Progenitor cell of endocrine pancreas (in vitro differentiated cells): ENCODE measurements at regions not wholly inside any gene's neighbourhood (a gene's known extent, or its start where the extent isn't known, plus 50 kb on each side); places are given as distances from the start of the nearest gene placed in this dataset.

ENCODE experiments used
- DNase-seq: peaks from one replicate; pipeline ENCODE4 v3.0.0; 2021; ENCODE audit warnings: low spot score; ENCODE audit not compliant: unreplicated experiment
- H3K27ac Mint-ChIP-seq: 2 replicates; pipeline ENCODE4 v1.8.0; 2021; ENCODE audit warnings: mild to moderate bottlenecking, moderate library complexity, mixed read lengths
- H3K27me3 Mint-ChIP-seq: 2 replicates; pipeline ENCODE4 v1.8.0; 2021; ENCODE audit warnings: mixed read lengths
- H3K36me3 Mint-ChIP-seq: 2 replicates; pipeline ENCODE4 v1.8.0; 2022; ENCODE audit warnings: mixed read lengths; ENCODE audit not compliant: insufficient read depth
- H3K4me1 Mint-ChIP-seq: 2 replicates; pipeline ENCODE4 v1.8.0; 2021; ENCODE audit warnings: low read depth, mixed read lengths
- H3K4me3 Mint-ChIP-seq: 2 replicates; pipeline ENCODE4 v1.8.0; 2021; ENCODE audit warnings: low read depth, mild to moderate bottlenecking, moderate library complexity, mixed read lengths
- H3K9me3 Mint-ChIP-seq: 2 replicates; pipeline ENCODE4 v1.8.0; 2021; ENCODE audit warnings: low read depth, mixed read lengths
- TF ChIP-seq, protein P1 (sequence below): fragments of 200-600 bp; sonication (generic); IDR thresholded peaks from one replicate; pipeline ENCODE4 v1.5.0; 2021; ENCODE audit warnings: antibody characterized with exemption, mild to moderate bottlenecking; ENCODE audit not compliant: unreplicated experiment

- TF ChIP-seq, protein P1, sequence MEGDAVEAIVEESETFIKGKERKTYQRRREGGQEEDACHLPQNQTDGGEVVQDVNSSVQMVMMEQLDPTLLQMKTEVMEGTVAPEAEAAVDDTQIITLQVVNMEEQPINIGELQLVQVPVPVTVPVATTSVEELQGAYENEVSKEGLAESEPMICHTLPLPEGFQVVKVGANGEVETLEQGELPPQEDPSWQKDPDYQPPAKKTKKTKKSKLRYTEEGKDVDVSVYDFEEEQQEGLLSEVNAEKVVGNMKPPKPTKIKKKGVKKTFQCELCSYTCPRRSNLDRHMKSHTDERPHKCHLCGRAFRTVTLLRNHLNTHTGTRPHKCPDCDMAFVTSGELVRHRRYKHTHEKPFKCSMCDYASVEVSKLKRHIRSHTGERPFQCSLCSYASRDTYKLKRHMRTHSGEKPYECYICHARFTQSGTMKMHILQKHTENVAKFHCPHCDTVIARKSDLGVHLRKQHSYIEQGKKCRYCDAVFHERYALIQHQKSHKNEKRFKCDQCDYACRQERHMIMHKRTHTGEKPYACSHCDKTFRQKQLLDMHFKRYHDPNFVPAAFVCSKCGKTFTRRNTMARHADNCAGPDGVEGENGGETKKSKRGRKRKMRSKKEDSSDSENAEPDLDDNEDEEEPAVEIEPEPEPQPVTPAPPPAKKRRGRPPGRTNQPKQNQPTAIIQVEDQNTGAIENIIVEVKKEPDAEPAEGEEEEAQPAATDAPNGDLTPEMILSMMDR, result no peak
- Mint-ChIP-seq H3K4me3 (no peak overlapping the region), H3K27me3 (peaks cover 4% of the 10 kb centered on the region), H3K27ac (no peak overlapping the region), H3K36me3 (peaks cover 6% of the 10 kb centered on the region), H3K9me3 (peaks cover 12% of the 10 kb centered on the region), H3K4me1 (peaks cover 2% of the 10 kb centered on the region)
- no peak for DNase-seq
Measured at GRCh38 chr15:96560246-96560895, 229.9 kb downstream of the NR2F2 start.

GRCh38 chr15:96561593-96561992, 231.1 kb downstream of the NR2F2 start:
- TF ChIP-seq, protein P1, result no peak
- peaks cover 12% of the 10 kb centered on the region for H3K9me3 Mint-ChIP-seq
- peaks cover 2% of the 10 kb centered on the region for H3K4me1 Mint-ChIP-seq
- H3K27ac Mint-ChIP-seq, result no peak overlapping the region
- peaks cover 6% of the 10 kb centered on the region for H3K36me3 Mint-ChIP-seq
- DNase-seq, result no peak
- no peaks in the 10 kb centered on the region for H3K27me3 Mint-ChIP-seq
- no peak overlapping the region for H3K4me3 Mint-ChIP-seq

- H3K4me3 Mint-ChIP-seq, result no peak overlapping the region
- TF ChIP-seq, protein P1, result no peak
- no peak for DNase-seq
- peaks cover 8% of the 10 kb centered on the region for H3K27me3 Mint-ChIP-seq
- no peaks in the 10 kb centered on the region for H3K4me1 Mint-ChIP-seq
- peaks cover 6% of the 10 kb centered on the region for H3K36me3 Mint-ChIP-seq
- no peak overlapping the region for H3K27ac Mint-ChIP-seq
- H3K9me3 Mint-ChIP-seq, result peaks cover 12% of the 10 kb centered on the region
Measured at GRCh38 chr15:96564546-96564945, 234.0 kb downstream of the NR2F2 start.

GRCh38 chr15:96565266-96565665, 234.8 kb downstream of the NR2F2 start:
- H3K27ac Mint-ChIP-seq, result no peak overlapping the region
- peaks cover 6% of the 10 kb centered on the region for H3K36me3 Mint-ChIP-seq
- H3K27me3 Mint-ChIP-seq, result peaks cover 11% of the 10 kb centered on the region
- DNase-seq, result no peak
- TF ChIP-seq, protein P1, result no peak
- H3K9me3 Mint-ChIP-seq, result peaks cover 12% of the 10 kb centered on the region
- H3K4me3 Mint-ChIP-seq, result no peak overlapping the region
- H3K4me1 Mint-ChIP-seq, result no peaks in the 10 kb centered on the region

- TF ChIP-seq, protein P1, result no peak
- H3K4me1 Mint-ChIP-seq, result no peaks in the 10 kb centered on the region
- peaks cover 25% of the 10 kb centered on the region for H3K27me3 Mint-ChIP-seq
- H3K4me3 Mint-ChIP-seq, result no peak overlapping the region
- no peak for DNase-seq
- no peak overlapping the region for H3K27ac Mint-ChIP-seq
- peaks cover 2% of the 10 kb centered on the region for H3K36me3 Mint-ChIP-seq
- H3K9me3 Mint-ChIP-seq, result no peaks in the 10 kb centered on the region
Measured at GRCh38 chr15:96574782-96575181, 244.3 kb downstream of the NR2F2 start.
